ENCODE measurements at regions not wholly inside any gene's neighbourhood (a gene's known extent, or its start where the extent isn't known, plus 50 kb on each side); places are given as distances from the start of the nearest gene placed in this dataset.
"Not testable (repeated sequence)": the region's sequence is repeated elsewhere in the genome, so short reads cannot be mapped to it uniquely, and the experiment has no call there.

DNA sequence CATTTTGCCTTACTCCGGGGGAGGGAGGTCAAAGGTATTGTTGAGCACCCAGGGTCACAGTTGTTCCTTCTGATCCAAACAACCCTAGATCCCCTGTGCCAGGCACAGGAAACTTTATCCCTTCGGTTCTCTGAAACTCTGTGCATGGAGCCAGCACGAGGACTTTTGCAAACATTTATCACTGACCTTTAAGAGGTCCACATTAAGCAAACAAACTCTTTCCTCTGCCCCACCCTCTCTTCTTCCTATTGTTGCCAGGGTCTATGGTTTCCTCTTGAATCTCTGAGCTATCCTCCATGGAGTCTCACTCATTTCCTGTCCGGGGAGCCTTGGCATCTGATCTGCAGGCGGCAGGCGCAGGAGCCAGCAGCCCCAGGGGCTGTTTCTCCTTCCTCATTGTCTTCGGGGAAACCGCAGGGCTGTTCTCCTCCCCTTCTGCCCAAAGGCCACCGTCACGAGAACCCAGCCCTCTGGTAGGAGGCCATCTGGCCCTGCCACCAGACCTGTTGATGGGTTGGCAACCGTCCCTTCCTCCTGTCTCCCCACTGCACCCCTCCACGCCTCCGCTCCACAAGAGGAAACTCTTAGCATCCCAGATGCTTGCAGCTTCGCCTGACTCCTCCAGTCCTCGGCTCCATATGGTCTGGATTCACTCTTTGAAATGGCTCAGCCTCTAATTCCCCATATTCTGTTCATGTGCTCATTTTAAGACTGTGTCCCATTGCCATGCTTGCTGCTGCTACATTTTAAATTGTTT, 327.3 kb upstream of the NRP1 start:
- in situ Hi-C loops (cut with MboI; ENCODE audit: low pct_unique_long_range_greater_than_20kb, low sequenced_read_pairs): no loop called here
- peak; percentile 98 for DNase-seq

GRCh38 chr10:33660329-33660728, 325.9 kb upstream of the NRP1 start:
- DNase-seq: no peak
- in situ Hi-C loops (cut with MboI; ENCODE audit: low pct_unique_long_range_greater_than_20kb, low sequenced_read_pairs): no loop called here

DNA sequence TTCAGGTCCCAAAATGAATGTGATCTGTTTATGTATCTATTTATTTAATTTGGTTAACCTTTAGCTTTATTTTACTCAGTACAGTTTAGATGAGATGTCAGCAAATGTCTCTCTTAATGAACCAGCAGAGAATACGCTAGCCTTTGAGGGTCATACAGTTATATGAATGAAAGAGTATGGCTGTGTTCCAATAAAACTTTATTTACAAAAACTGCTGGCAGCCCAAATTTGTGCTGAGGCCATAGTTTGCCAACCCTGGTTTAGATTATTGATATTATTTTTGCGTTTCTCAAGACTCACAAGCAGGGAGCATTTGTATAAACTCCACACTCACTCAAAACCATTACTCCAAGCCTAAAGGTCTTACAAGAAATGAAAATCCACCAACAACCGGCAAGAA, 323.4 kb upstream of the NRP1 start:
- in situ Hi-C loops (cut with MboI; ENCODE audit: low pct_unique_long_range_greater_than_20kb, low sequenced_read_pairs): no loop called here
- no peak for DNase-seq

GRCh38 chr10:33657154-33657908, 322.9 kb upstream of the NRP1 start:
- in situ Hi-C loops (cut with MboI; ENCODE audit: low pct_unique_long_range_greater_than_20kb, low sequenced_read_pairs): no loop called here
- DNase-seq: no peak

DNA sequence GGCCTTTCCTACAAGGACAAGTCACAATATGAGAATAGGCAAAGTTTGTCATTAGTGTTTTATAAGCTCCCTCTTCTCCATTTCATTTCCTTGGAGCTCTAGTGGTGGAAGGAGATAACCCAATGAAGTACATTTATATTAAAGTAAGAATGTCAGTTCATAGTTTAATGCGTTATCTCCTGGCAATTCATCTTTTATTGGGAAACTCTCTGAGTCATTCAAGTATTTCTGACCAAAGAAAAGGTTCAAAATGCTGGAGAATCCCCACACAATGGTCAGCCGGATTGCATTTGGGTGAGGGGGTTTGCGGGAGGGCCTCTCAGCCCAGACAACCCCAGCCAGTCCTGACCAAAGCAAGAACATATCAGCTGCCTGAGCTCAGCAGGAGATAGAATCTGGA, 321.5 kb upstream of the NRP1 start:
- in situ Hi-C loops (cut with MboI; ENCODE audit: low pct_unique_long_range_greater_than_20kb, low sequenced_read_pairs): no loop called here

DNA sequence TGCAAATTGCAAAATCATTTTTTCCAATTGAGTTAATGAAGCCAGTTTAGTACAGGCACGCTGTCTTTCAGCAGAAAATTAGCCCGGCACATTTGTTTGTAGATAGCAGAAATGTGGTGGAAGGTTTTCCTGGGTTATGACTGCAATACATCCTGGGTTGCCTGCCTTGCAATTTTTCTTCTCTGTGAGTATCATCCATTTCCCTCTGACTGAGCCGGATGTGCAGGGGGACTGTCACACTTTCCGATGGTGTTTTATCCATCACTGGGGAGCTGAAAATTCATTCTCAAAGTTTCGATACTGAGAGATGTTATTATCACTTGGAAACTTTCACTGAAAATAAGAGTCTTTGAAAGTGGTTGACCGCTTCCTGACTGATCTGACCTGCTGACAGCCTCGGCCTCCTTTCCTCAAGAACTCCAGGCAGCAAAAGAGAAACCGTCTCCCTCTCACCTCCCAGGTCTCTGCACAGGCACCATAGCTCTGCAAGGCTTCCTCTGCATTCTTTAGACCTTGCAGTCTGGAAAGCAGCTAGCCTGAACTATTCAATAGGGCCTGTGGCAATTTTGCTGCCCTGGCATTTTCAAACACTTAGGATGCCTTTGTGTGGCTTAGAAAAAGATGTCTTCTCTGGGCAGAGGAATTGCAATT, 320.8 kb upstream of the NRP1 start:
- in situ Hi-C loops (cut with MboI; ENCODE audit: low pct_unique_long_range_greater_than_20kb, low sequenced_read_pairs): no loop called here
- DNase-seq: peak; percentile 10

More for the DNA sequence above, 321.5 kb upstream of the NRP1 start:
- no peak for DNase-seq

GRCh38 chr10:33653584-33654367, 319.3 kb upstream of the NRP1 start:
- in situ Hi-C loops (cut with MboI; ENCODE audit: low pct_unique_long_range_greater_than_20kb, low sequenced_read_pairs): no loop called here
- DNase-seq: peak; percentile 43

DNA sequence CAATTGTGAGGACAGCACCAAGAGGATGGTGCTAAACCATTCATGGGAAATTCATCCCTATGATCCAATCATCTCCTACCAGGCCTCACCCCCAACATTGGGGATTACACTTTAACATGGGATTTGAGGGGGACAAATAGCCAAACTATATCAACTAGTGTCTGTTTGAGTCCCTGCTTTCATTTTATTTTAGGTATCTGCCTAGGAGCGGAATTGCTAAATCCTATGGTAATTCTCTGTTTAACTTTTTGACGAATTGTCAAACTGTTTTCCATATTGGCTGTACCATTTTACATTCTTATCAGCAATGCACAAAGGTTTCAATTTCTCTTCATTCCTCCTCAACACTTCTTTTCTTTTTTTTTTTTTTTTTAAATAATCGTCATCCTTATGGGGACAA, 318.4 kb upstream of the NRP1 start:
- no peak for DNase-seq
- in situ Hi-C loops (cut with MboI; ENCODE audit: low pct_unique_long_range_greater_than_20kb, low sequenced_read_pairs): no loop called here

- in situ Hi-C loops (cut with MboI; ENCODE audit: low pct_unique_long_range_greater_than_20kb, low sequenced_read_pairs): not testable (repeated sequence)
- DNase-seq: peak; percentile 90
Measured at GRCh38 chr10:33650131-33650530, 315.7 kb upstream of the NRP1 start.

DNA sequence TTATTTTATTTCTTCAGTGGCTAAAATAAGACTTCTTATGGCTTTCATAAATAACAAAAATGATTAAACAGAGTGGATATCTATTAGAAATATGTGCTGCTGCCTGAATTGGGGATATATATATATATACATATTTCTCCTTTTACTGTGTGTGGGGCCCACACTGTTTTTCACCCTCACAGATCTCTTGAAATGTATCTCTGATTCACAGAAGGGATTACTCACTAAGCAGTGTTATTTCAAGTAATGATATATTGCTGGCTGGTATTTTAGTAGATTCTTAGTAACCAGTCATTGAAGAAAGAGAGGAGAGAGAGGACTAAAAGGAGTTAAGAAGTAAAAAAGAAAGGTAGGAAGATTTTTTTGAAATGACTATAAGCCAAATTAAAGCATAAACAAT, 308.6 kb upstream of the NRP1 start:
- in situ Hi-C loops (cut with MboI; ENCODE audit: low pct_unique_long_range_greater_than_20kb, low sequenced_read_pairs): no loop called here
- DNase-seq: no peak

GRCh38 chr10:33638891-33639290, 304.4 kb upstream of the NRP1 start:
- in situ Hi-C loops (cut with MboI; ENCODE audit: low pct_unique_long_range_greater_than_20kb, low sequenced_read_pairs): no loop called here
- no peak for DNase-seq

- in situ Hi-C loops (cut with MboI; ENCODE audit: low pct_unique_long_range_greater_than_20kb, low sequenced_read_pairs): no loop called here
- DNase-seq: no peak
Measured at GRCh38 chr10:33638374-33638773, 303.9 kb upstream of the NRP1 start.

- in situ Hi-C loops (cut with MboI; ENCODE audit: low pct_unique_long_range_greater_than_20kb, low sequenced_read_pairs): no loop called here
- no peak for DNase-seq
Measured at GRCh38 chr10:33635967-33636515, 301.6 kb upstream of the NRP1 start.

DNA sequence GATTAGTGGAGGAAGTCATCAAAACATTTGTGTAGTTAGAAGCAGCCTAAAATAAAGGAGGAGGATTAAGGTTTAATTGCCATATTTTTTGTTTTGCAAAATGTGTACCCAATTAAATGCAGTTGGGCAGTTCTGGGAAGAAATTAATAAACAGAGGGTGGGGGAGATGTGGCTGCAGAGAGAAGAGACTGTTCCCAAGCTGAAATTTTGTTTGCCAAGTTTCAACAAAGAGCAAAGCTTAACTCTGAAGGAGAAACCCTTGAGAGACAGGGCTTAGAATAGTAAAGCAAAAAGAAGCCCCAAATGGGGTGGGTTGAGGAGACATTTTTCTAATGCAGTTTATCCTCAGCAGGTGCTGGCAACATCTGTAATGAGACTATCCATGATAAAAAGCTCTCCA, 298.0 kb upstream of the NRP1 start:
- DNase-seq: no peak
- in situ Hi-C loops (cut with MboI; ENCODE audit: low pct_unique_long_range_greater_than_20kb, low sequenced_read_pairs): no loop called here

DNA sequence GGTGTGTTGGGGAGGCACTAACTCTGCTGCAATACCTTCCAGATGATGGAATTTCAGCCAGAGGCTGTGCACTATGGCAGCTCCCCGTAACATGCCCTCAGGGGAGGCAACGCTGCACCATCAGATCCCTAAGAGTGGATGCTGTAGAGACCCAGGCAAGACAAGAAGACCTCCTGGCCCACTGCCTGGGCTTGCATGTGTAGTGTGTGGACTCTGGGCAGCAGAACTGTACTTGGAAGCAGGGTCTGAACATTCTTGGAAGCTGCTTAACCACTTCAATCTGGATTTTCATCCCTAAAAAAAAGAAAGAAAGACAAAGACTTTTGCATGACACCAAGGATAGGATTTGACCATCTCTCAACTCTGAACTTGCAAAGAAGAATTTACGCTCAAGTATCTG, 297.5 kb upstream of the NRP1 start:
- no peak for DNase-seq
- in situ Hi-C loops (cut with MboI; ENCODE audit: low pct_unique_long_range_greater_than_20kb, low sequenced_read_pairs): no loop called here

DNA sequence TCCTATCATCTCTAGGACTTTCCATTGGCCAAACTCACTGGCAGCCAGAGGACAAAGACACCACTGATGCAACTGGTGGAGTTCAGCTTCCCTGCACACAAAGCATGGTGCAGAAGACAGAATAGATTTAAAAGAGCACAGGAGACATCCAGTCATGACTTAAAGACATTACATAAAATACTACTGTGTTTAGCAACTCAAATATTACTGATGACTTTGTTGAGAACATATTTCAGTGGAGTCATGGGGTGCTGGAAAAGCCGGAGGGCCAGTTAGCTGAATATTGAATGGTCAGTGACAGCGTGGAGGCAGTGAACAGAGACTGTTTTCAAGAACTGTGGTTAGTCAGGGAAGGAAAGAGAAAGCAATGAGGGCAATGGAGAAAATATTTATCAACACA, 296.3 kb upstream of the NRP1 start:
- DNase-seq: no peak
- in situ Hi-C loops (cut with MboI; ENCODE audit: low pct_unique_long_range_greater_than_20kb, low sequenced_read_pairs): no loop called here

GRCh38 chr10:33627611-33628010, 293.1 kb upstream of the NRP1 start:
- DNase-seq: no peak
- in situ Hi-C loops (cut with MboI; ENCODE audit: low pct_unique_long_range_greater_than_20kb, low sequenced_read_pairs): no loop called here

- DNase-seq: no peak
Measured at GRCh38 chr10:33626798-33627466, 292.5 kb upstream of the NRP1 start.

DNA sequence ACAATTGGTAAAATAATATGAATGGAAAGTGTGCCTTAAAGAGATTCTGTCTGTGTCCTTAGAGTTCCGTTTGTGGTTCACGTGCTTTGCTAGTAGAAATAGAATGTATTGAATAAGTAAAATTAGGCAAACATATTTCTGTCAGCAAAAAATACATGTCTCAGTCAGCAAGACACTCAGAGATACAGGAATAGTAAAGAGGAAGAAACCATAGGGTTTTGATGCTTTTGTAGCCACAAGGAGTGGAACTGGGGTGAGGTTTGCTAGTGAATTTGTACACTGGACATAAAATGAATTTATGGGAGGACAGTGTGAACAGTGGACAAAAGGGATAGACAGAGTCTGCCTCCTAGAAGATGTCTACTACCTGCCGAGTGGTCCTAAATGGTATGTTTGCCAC, 289.2 kb upstream of the NRP1 start:
- in situ Hi-C loops (cut with MboI; ENCODE audit: low pct_unique_long_range_greater_than_20kb, low sequenced_read_pairs): no loop called here
- no peak for DNase-seq

More at GRCh38 chr10:33626798-33627466, 292.5 kb upstream of the NRP1 start:
- in situ Hi-C loops (cut with MboI; ENCODE audit: low pct_unique_long_range_greater_than_20kb, low sequenced_read_pairs): no loop called here
